Astrocyte (in vitro differentiated cells and primary cell): ENCODE measurements at regions not wholly inside any gene's neighbourhood (a gene's known extent, or its start where the extent isn't known, plus 50 kb on each side); places are given as distances from the start of the nearest gene placed in this dataset.

Source experiments
- EZH2 ChIP-seq: IDR thresholded peaks from 2 replicates; pipeline ENCODE4 v1.6.1; 2012; ENCODE audit warnings: mild to moderate bottlenecking, low read length, inconsistent platforms; ENCODE audit not compliant: insufficient read depth
- TF ChIP-seq, protein P1 (sequence below): IDR thresholded peaks from 2 replicates; pipeline ENCODE4 v1.5.1; 2011; ENCODE audit warnings: low read depth, mild to moderate bottlenecking, inconsistent platforms, low read length, moderate library complexity; ENCODE audit not compliant: insufficient read depth

DNA sequence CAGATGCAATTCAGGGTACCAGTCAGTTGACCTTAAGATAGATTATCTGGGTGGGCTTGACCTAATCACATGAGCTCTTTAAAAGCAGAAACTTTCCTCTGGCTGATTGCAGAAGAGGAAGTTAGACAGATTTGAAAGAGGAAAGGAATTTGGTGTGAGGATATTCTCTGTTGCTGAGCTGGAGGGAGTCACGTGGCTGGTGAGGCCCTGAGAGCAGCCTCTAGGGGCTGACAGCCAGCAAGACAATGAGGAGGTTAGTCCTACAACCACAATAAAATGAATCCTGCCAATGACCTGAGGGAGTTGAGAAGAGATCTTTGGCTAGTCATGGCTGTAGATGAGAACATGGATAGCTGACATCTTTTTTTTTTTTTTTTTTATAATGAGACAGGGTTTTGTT, 87.0 kb upstream of the B3GAT2 start:
- TF ChIP-seq, protein P1, sequence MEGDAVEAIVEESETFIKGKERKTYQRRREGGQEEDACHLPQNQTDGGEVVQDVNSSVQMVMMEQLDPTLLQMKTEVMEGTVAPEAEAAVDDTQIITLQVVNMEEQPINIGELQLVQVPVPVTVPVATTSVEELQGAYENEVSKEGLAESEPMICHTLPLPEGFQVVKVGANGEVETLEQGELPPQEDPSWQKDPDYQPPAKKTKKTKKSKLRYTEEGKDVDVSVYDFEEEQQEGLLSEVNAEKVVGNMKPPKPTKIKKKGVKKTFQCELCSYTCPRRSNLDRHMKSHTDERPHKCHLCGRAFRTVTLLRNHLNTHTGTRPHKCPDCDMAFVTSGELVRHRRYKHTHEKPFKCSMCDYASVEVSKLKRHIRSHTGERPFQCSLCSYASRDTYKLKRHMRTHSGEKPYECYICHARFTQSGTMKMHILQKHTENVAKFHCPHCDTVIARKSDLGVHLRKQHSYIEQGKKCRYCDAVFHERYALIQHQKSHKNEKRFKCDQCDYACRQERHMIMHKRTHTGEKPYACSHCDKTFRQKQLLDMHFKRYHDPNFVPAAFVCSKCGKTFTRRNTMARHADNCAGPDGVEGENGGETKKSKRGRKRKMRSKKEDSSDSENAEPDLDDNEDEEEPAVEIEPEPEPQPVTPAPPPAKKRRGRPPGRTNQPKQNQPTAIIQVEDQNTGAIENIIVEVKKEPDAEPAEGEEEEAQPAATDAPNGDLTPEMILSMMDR, result no peak
- TF ChIP-seq EZH2, result no peak
